Epithelial cell of proximal tubule (primary cell): ENCODE measurements at regions not wholly inside any gene's neighbourhood (a gene's known extent, or its start where the extent isn't known, plus 50 kb on each side); places are given as distances from the start of the nearest gene placed in this dataset.
"Not testable (repeated sequence)": the region's sequence is repeated elsewhere in the genome, so short reads cannot be mapped to it uniquely, and the experiment has no call there.

Experiments
- DNase-seq: peaks from one replicate; pipeline ENCODE4 v3.0.0-alpha.2; 2011; ENCODE audit warnings: low read depth
- H3K4me3 ChIP-seq: 2 replicates; pipeline ENCODE4 v1.5.1; 2011; ENCODE audit warnings: low read depth, mild to moderate bottlenecking, low read length
- CTCF ChIP-seq: conservative IDR thresholded peaks from 2 replicates; pipeline ENCODE4 v1.5.1; 2012; ENCODE audit warnings: low read depth, mild to moderate bottlenecking, low read length

GRCh38 chr12:66753810-66754209 lies 74.9 kb upstream of the GRIP1 start:
- no peak for TF ChIP-seq CTCF
- H3K4me3 ChIP-seq: no peak overlapping the region
- no peak for DNase-seq

- no peak for TF ChIP-seq CTCF
- H3K4me3 ChIP-seq: no peak overlapping the region
- DNase-seq: no peak
These were observed 77.0 kb upstream of the GRIP1 start for GRCh38 chr12:66755727-66756395.

GRCh38 chr12:66756631-66757030 lies 77.8 kb upstream of the GRIP1 start:
- no peak overlapping the region for H3K4me3 ChIP-seq
- no peak for DNase-seq
- no peak for TF ChIP-seq CTCF

- H3K4me3 ChIP-seq, DNase-seq: not testable (repeated sequence)
These were observed 81.2 kb upstream of the GRIP1 start for GRCh38 chr12:66760122-66760521.

- no peak for DNase-seq
- TF ChIP-seq CTCF: no peak
- no peak overlapping the region for H3K4me3 ChIP-seq
These were observed 84.6 kb upstream of the GRIP1 start for GRCh38 chr12:66763467-66763866.

- no peak for TF ChIP-seq CTCF
- DNase-seq: no peak
- H3K4me3 ChIP-seq: no peak overlapping the region
These were observed 86.3 kb upstream of the GRIP1 start for GRCh38 chr12:66765204-66765603.

- TF ChIP-seq CTCF: no peak
- no peak for DNase-seq
- no peak overlapping the region for H3K4me3 ChIP-seq
These were observed 88.7 kb upstream of the GRIP1 start for GRCh38 chr12:66767536-66767935.
